22Rv1 (cell line): ENCODE measurements at regions not wholly inside any gene's neighbourhood (a gene's known extent, or its start where the extent isn't known, plus 50 kb on each side); places are given as distances from the start of the nearest gene placed in this dataset.

Source experiments
- CTCF ChIP-seq: fragments of 450-650 bp; IDR thresholded peaks from 2 replicates; pipeline ENCODE4 v1.5.1; 2017; ENCODE audit warnings: mild to moderate bottlenecking
- ZFX ChIP-seq: fragments of 450-650 bp; IDR thresholded peaks from 2 replicates; pipeline ENCODE4 v1.6.1; 2017; ENCODE audit warnings: antibody characterized with exemption, borderline replicate concordance

GRCh38 chr3:153753035-153753434 lies 368.2 kb upstream of the ARHGEF26 start:
- TF ChIP-seq CTCF, result no peak
- no peak for TF ChIP-seq ZFX
